Loucy (cell line): ENCODE measurements at regions not wholly inside any gene's neighbourhood (a gene's known extent, or its start where the extent isn't known, plus 50 kb on each side); places are given as distances from the start of the nearest gene placed in this dataset.

Experiments
- H2AFZ ChIP-seq: fragments of 200-600 bp; sonication (generic); 2 replicates; pipeline ENCODE4 v1.6.0; 2016; ENCODE audit warnings: antibody characterized with exemption, mild to moderate bottlenecking, low read length, moderate library complexity
- H3F3A ChIP-seq: fragments of 200-600 bp; 2 replicates; pipeline ENCODE4 v1.6.0; 2016; ENCODE audit warnings: antibody characterized with exemption, low read depth, mild to moderate bottlenecking
- H3K27me3 ChIP-seq: fragments of 200-600 bp; sonication (generic); 2 replicates; pipeline ENCODE4 v1.6.1; 2014; ENCODE audit warnings: low read length, mild to moderate bottlenecking; ENCODE audit not compliant: insufficient read depth, poor library complexity, severe bottlenecking
- H3K36me3 ChIP-seq: fragments of 200-600 bp; sonication (generic); 2 replicates; pipeline ENCODE4 v1.6.1; 2016; ENCODE audit warnings: low read length; ENCODE audit not compliant: insufficient read depth
- H3K4me1 ChIP-seq: fragments of 200-600 bp; sonication (generic); 2 replicates; pipeline ENCODE4 v1.5.1; 2014; ENCODE audit warnings: low read length, mild to moderate bottlenecking; ENCODE audit not compliant: insufficient read depth, poor library complexity, severe bottlenecking
- H3K4me2 ChIP-seq: fragments of 200-600 bp; sonication (generic); 2 replicates; pipeline ENCODE4 v1.6.0; 2014; ENCODE audit warnings: antibody characterized with exemption, low read length, low read depth, mild to moderate bottlenecking; ENCODE audit not compliant: poor library complexity, severe bottlenecking
- H3K4me3 ChIP-seq: fragments of 200-600 bp; sonication (generic); 2 replicates; pipeline ENCODE4 v1.5.1; 2014; ENCODE audit warnings: low read length, mild to moderate bottlenecking, mixed read lengths; ENCODE audit not compliant: poor library complexity, severe bottlenecking
- H3K79me2 ChIP-seq: fragments of 200-600 bp; sonication (generic); 2 replicates; pipeline ENCODE4 v1.6.1; 2014; ENCODE audit warnings: low read length; ENCODE audit not compliant: insufficient read depth
- H3K9ac ChIP-seq: fragments of 200-600 bp; sonication (generic); 2 replicates; pipeline ENCODE4 v1.6.0; 2014; ENCODE audit warnings: mild to moderate bottlenecking, low read depth, low read length, moderate library complexity; ENCODE audit not compliant: poor library complexity, severe bottlenecking
- H3K9me2 ChIP-seq: fragments of 200-600 bp; sonication (generic); replicated peaks from 2 replicates; pipeline ENCODE4 v1.6.1; 2016; ENCODE audit warnings: low read depth, low read length, mixed read lengths
- H3K9me3 ChIP-seq: fragments of 200-600 bp; sonication (generic); 2 replicates; pipeline ENCODE4 v1.6.1; 2014; ENCODE audit warnings: mild to moderate bottlenecking, antibody characterized with exemption, low read length, low read depth; ENCODE audit not compliant: insufficient read depth
- H4K20me1 ChIP-seq: fragments of 200-600 bp; sonication (generic); 2 replicates; pipeline ENCODE4 v1.6.0; 2014; ENCODE audit warnings: antibody characterized with exemption, low read length, mild to moderate bottlenecking; ENCODE audit not compliant: insufficient read depth, poor library complexity, severe bottlenecking
- CTCF ChIP-seq: fragments of 200-600 bp; sonication (generic); conservative IDR thresholded peaks from 2 replicates; pipeline ENCODE4 v1.5.1; 2014; ENCODE audit warnings: mild to moderate bottlenecking, antibody characterized with exemption, low read length
- EZH2phosphoT487 ChIP-seq: fragments of 200-600 bp; IDR thresholded peaks from 2 replicates; pipeline ENCODE4 v1.6.1; 2018; ENCODE audit warnings: antibody characterized with exemption, mild to moderate bottlenecking, moderate library complexity, borderline replicate concordance

- no peak overlapping the region for H3K9ac ChIP-seq
- no peak overlapping the region for H3K4me2 ChIP-seq
- TF ChIP-seq EZH2phosphoT487: no peak
- no peak for TF ChIP-seq CTCF
- H3K36me3 ChIP-seq: no peaks in the 10 kb centered on the region
- H3K27me3 ChIP-seq: no peaks in the 10 kb centered on the region
- no peaks in the 10 kb centered on the region for H3F3A ChIP-seq
- no peak overlapping the region for H2AFZ ChIP-seq
- no peaks in the 10 kb centered on the region for H3K4me1 ChIP-seq
- H3K4me3 ChIP-seq: no peak overlapping the region
- no peaks in the 10 kb centered on the region for H4K20me1 ChIP-seq
- no peaks in the 10 kb centered on the region for H3K79me2 ChIP-seq
- H3K9me2 ChIP-seq: no peaks in the 10 kb centered on the region
- H3K9me3 ChIP-seq: peaks cover 13% of the 10 kb centered on the region; the same call in 1 of the 2 replicates
These were observed 176.5 kb upstream of the SALL3 start for GRCh38 chr18:78803104-78803503.

- no peaks in the 10 kb centered on the region for H3K27me3 ChIP-seq
- H3K79me2 ChIP-seq: no peaks in the 10 kb centered on the region
- H3K4me2 ChIP-seq: no peak overlapping the region
- no peak overlapping the region for H3K4me3 ChIP-seq
- no peaks in the 10 kb centered on the region for H3K9me2 ChIP-seq
- H3F3A ChIP-seq: no peaks in the 10 kb centered on the region
- no peak overlapping the region for H3K9ac ChIP-seq
- no peak overlapping the region for H2AFZ ChIP-seq
- peaks cover 16% of the 10 kb centered on the region; the same call in 1 of the 2 replicates for H3K9me3 ChIP-seq
- H3K4me1 ChIP-seq: no peaks in the 10 kb centered on the region
- no peaks in the 10 kb centered on the region for H3K36me3 ChIP-seq
- no peak for TF ChIP-seq EZH2phosphoT487
- no peak for TF ChIP-seq CTCF
- H4K20me1 ChIP-seq: no peaks in the 10 kb centered on the region
These were observed 175.2 kb upstream of the SALL3 start for GRCh38 chr18:78804206-78805030.

GRCh38 chr18:78805840-78806239, 173.8 kb upstream of the SALL3 start:
- no peaks in the 10 kb centered on the region for H3F3A ChIP-seq

More at GRCh38 chr18:78805840-78806239, 173.8 kb upstream of the SALL3 start:
- Histone ChIP-seq H3K79me2 (no peaks in the 10 kb centered on the region), H3K9me3 (peaks cover 21% of the 10 kb centered on the region; the same call in 1 of the 2 replicates), H3K36me3 (no peaks in the 10 kb centered on the region), H3K4me2 (no peak overlapping the region), H3K9ac (no peak overlapping the region), H3K4me1 (no peaks in the 10 kb centered on the region), H3K9me2 (no peaks in the 10 kb centered on the region), H3K27me3 (no peaks in the 10 kb centered on the region), H2AFZ (no peak overlapping the region), H3K4me3 (no peak overlapping the region), H4K20me1 (no peaks in the 10 kb centered on the region)
- TF ChIP-seq CTCF: no peak
- no peak for TF ChIP-seq EZH2phosphoT487
